B cell (primary cell): ENCODE measurements at regions not wholly inside any gene's neighbourhood (a gene's known extent, or its start where the extent isn't known, plus 50 kb on each side); places are given as distances from the start of the nearest gene placed in this dataset.

Source experiments
- ATAC-seq: fragments of 200-7000 bp; cut with Tn5 transposase; one replicate; pipeline ENCODE4 v1.10.0; 2021; ENCODE audit warnings: low read depth, mild to moderate bottlenecking, moderate number of reproducible peaks, moderate library complexity
- CTCF ChIA-PET: fragments of 350-600 bp; sonication (Branson Sonifier 250); formaldehyde crosslinking; loops from one replicate; lab custom pipeline; 2021; ENCODE audit warnings: antibody characterized with exemption, inconsistent platforms; lab: Charles Lee
- POLR2A ChIA-PET: fragments of 350-600 bp; sonication (Branson Sonifier 250); formaldehyde crosslinking; loops from one replicate; lab custom pipeline; 2021; ENCODE audit warnings: antibody characterized with exemption; lab: Charles Lee
- DNase-seq: peaks from one replicate; pipeline ENCODE4 v3.0.0; 2013
- H2AFZ ChIP-seq: 2 replicates; pipeline ENCODE4 v1.6.1; 2012; ENCODE audit warnings: mild to moderate bottlenecking, low read depth, low read length; ENCODE audit not compliant: insufficient read depth, poor library complexity, severe bottlenecking
- H3K27ac ChIP-seq, 2 donors: 1 replicate in 1 of 2; 2 replicates in 1 of 2; pipeline ENCODE4 v1.5.1; 2012 to 2013; ENCODE audit warnings: low read length in 2 of 2, mild to moderate bottlenecking in 2 of 2, moderate library complexity in 1 of 2
- H3K27me3 ChIP-seq, 4 experiments: fragments of 200-600 bp in 1 of 4; sonication (generic) in 1 of 4; replicated peaks in 1 of 4; 1 replicate in 2 of 4; 2 replicates in 2 of 4; pipeline versions ENCODE4 v1.6.1 to v1.7.0; 2013 to 2016; ENCODE audit warnings: low read length in 3 of 4, mild to moderate bottlenecking in 2 of 4, mixed read lengths in 1 of 4, moderate library complexity in 1 of 4; ENCODE audit not compliant: insufficient read depth in 4 of 4, control insufficient read depth in 3 of 4; ENCODE audit errors: control extremely low read depth in 1 of 4
- H3K36me3 ChIP-seq, 2 experiments: replicated peaks in 1 of 2; 1 replicate in 1 of 2; 2 replicates in 1 of 2; pipeline versions ENCODE4 v1.6.1 to v1.7.1; 2013; ENCODE audit warnings: low read length in 1 of 2; ENCODE audit not compliant: insufficient read depth in 2 of 2, control insufficient read depth in 1 of 2; ENCODE audit errors: control extremely low read depth in 1 of 2, extremely low read depth in 1 of 2
- H3K4me1 ChIP-seq, 2 donors: fragments of 200-600 bp in 1 of 2; sonication (generic) in 1 of 2; 1 replicate in 1 of 2; 2 replicates in 1 of 2; pipeline versions ENCODE4 v1.5.1 to v1.6.1; 2013 to 2017; ENCODE audit warnings: low read length in 2 of 2; ENCODE audit not compliant: control insufficient read depth in 2 of 2, insufficient read depth in 2 of 2
- H3K4me2 ChIP-seq: replicated peaks from 2 replicates; pipeline ENCODE3; 2012; ENCODE audit warnings: mild to moderate bottlenecking, low read depth, low read length; ENCODE audit not compliant: poor library complexity, severe bottlenecking
- H3K4me3 ChIP-seq, 5 experiments: fragments of 200-600 bp in 1 of 5; sonication (generic) in 1 of 5; 1 replicate in 3 of 5; 2 replicates in 2 of 5; pipeline versions ENCODE4 v1.5.1 to v1.7.0; 2011 to 2016; ENCODE audit warnings: low read length in 4 of 5, mild to moderate bottlenecking in 4 of 5, low read depth in 2 of 5, control low read depth in 1 of 5, moderate library complexity in 1 of 5; ENCODE audit not compliant: insufficient read depth in 1 of 5; ENCODE audit errors: control extremely low read depth in 1 of 5, extremely low read depth in 1 of 5
- H3K79me2 ChIP-seq: fragments of 200-600 bp; sonication (generic); one replicate; pipeline ENCODE4 v1.6.0; 2016; ENCODE audit warnings: low read length; ENCODE audit not compliant: control insufficient read depth, insufficient read depth
- H3K9ac ChIP-seq: fragments of 200-600 bp; sonication (generic); 2 replicates; pipeline ENCODE4 v1.6.1; 2017; ENCODE audit warnings: mild to moderate bottlenecking, low read length, moderate library complexity
- H3K9me3 ChIP-seq, 3 donors: one replicate each; pipeline versions ENCODE4 v1.6.1 to v1.7.1; 2013; ENCODE audit warnings: low read length in 2 of 3; ENCODE audit not compliant: control insufficient read depth in 2 of 3, insufficient read depth in 1 of 3; ENCODE audit errors: control extremely low read depth in 1 of 3
- H4K20me1 ChIP-seq: 2 replicates; pipeline ENCODE4 v1.6.0; 2012; ENCODE audit warnings: mild to moderate bottlenecking, low read length; ENCODE audit not compliant: insufficient read depth, control insufficient read depth, poor library complexity, severe bottlenecking
- H3K27ac Mint-ChIP-seq: one replicate; pipeline ENCODE4 v1.8.0; 2021; ENCODE audit warnings: mixed read lengths
- H3K27me3 Mint-ChIP-seq: one replicate; pipeline ENCODE4 v1.8.0; 2021; ENCODE audit warnings: mixed read lengths
- H3K4me1 Mint-ChIP-seq: one replicate; pipeline ENCODE4 v1.8.0; 2021; ENCODE audit warnings: mixed read lengths
- H3K4me3 Mint-ChIP-seq: one replicate; pipeline ENCODE4 v1.8.0; 2021; ENCODE audit warnings: mixed read lengths
- H3K9me3 Mint-ChIP-seq: one replicate; pipeline ENCODE4 v1.8.0; 2022; ENCODE audit warnings: mixed read lengths; ENCODE audit not compliant: insufficient read depth
- CTCF ChIP-seq: fragments of 200-600 bp; IDR thresholded peaks from one replicate; pipeline ENCODE4 v1.8.0; 2022; ENCODE audit warnings: antibody characterized with exemption, mild to moderate bottlenecking
- EZH2 ChIP-seq: IDR thresholded peaks from 2 replicates; pipeline ENCODE4 v1.6.1; 2012; ENCODE audit warnings: borderline replicate concordance, low read depth, mild to moderate bottlenecking, moderate library complexity, low read length; ENCODE audit not compliant: insufficient read depth, poor library complexity, severe bottlenecking
- WGBS: methylation state at CpG from one replicate; pipeline ENCODE4 v1.1.5; 2013; ENCODE audit warnings: missing lambda C conversion rate; ENCODE audit not compliant: insufficient coverage; 5-methylcytosine and 5-hydroxymethylcytosine counted together
- intact Hi-C: fragments of 100-400 bp; cut with micrococcal nuclease; formaldehyde crosslinking; loops from one replicate; pipeline ENCODE4 v1.10.0; 2022

- ChIA-PET POLR2A (no interaction called here), CTCF (no interaction called here)
- no peak for ATAC-seq
- no peaks in the 10 kb centered on the region for H3K4me1 Mint-ChIP-seq
- H3K27ac Mint-ChIP-seq: no peak overlapping the region
- no peaks in the 10 kb centered on the region for H3K79me2 ChIP-seq
- H3K4me3 ChIP-seq: no peak overlapping the region
- no peaks in the 10 kb centered on the region for H3K27me3 ChIP-seq
- no peaks in the 10 kb centered on the region for H4K20me1 ChIP-seq
- H3K9me3 Mint-ChIP-seq: no peaks in the 10 kb centered on the region
- WGBS: 92% methylated on average over 2 of the region's 2 CpGs
- no peak overlapping the region for H3K4me3 Mint-ChIP-seq
- no peaks in the 10 kb centered on the region for H3K4me1 ChIP-seq
- H3K9me3 ChIP-seq: no peaks in the 10 kb centered on the region
- peaks cover 24% of the 10 kb centered on the region for H3K27me3 Mint-ChIP-seq
- no peak for TF ChIP-seq EZH2
- TF ChIP-seq CTCF: no peak
- H3K4me2 ChIP-seq: no peak overlapping the region
- intact Hi-C loops: no loop called here
- H2AFZ ChIP-seq: no peak overlapping the region
- H3K36me3 ChIP-seq: no peaks in the 10 kb centered on the region
- DNase-seq: no peak
- H3K27ac ChIP-seq: no peak overlapping the region
- no peak overlapping the region for H3K9ac ChIP-seq
These were observed 131.0 kb upstream of the SLC34A2 start for GRCh38 chr4:25524663-25525062.

- ATAC-seq: no peak
- 83% methylated on average over 1 of the region's 6 CpGs for WGBS
- no peak for DNase-seq
These were observed 129.8 kb upstream of the SLC34A2 start for GRCh38 chr4:25525896-25526295.

More at GRCh38 chr4:25525896-25526295, 129.8 kb upstream of the SLC34A2 start:
- no peaks in the 10 kb centered on the region for H3K79me2 ChIP-seq
- no peak overlapping the region for H2AFZ ChIP-seq
- H3K4me2 ChIP-seq: no peak overlapping the region
- Mint-ChIP-seq H3K27me3 (peaks cover 20% of the 10 kb centered on the region), H3K27ac (no peak overlapping the region), H3K4me1 (no peaks in the 10 kb centered on the region), H3K9me3 (no peaks in the 10 kb centered on the region), H3K4me3 (no peak overlapping the region)
- intact Hi-C loops: no loop called here
- ChIA-PET POLR2A (no interaction called here), CTCF (no interaction called here)
- no peak overlapping the region for H3K9ac ChIP-seq
- H4K20me1 ChIP-seq: no peaks in the 10 kb centered on the region
- no peaks in the 10 kb centered on the region for H3K36me3 ChIP-seq
- H3K4me1 ChIP-seq: no peaks in the 10 kb centered on the region
- TF ChIP-seq CTCF (no peak), EZH2 (no peak)
- H3K4me3 ChIP-seq: no peak overlapping the region
- H3K27me3 ChIP-seq: no peaks in the 10 kb centered on the region
- H3K27ac ChIP-seq: no peak overlapping the region
- no peaks in the 10 kb centered on the region for H3K9me3 ChIP-seq
